GM06990 (cell line): ENCODE measurements at regions not wholly inside any gene's neighbourhood (a gene's known extent, or its start where the extent isn't known, plus 50 kb on each side); places are given as distances from the start of the nearest gene placed in this dataset.

Experiments
- DNase-seq: peaks from one replicate; pipeline ENCODE4 v3.0.0-alpha.2; 2011; ENCODE audit not compliant: insufficient read length; ENCODE audit errors: extremely low read depth
- H3K27me3 ChIP-seq: replicated peaks from 2 replicates; pipeline ENCODE4 v1.6.0; 2011; ENCODE audit warnings: low read length; ENCODE audit not compliant: control insufficient read depth, insufficient read depth
- H3K36me3 ChIP-seq: 2 replicates; pipeline ENCODE4 v1.5.1; 2011; ENCODE audit warnings: low read length; ENCODE audit not compliant: control insufficient read depth, insufficient read depth
- H3K4me3 ChIP-seq: replicated peaks from 2 replicates; pipeline ENCODE4 v1.5.1; 2011; ENCODE audit warnings: low read depth, mild to moderate bottlenecking, control low read depth, low read length
- CTCF ChIP-seq: IDR thresholded peaks from 2 replicates; pipeline ENCODE4 v1.5.1; 2011; ENCODE audit warnings: low read length, control low read depth, mild to moderate bottlenecking, inconsistent platforms; ENCODE audit not compliant: insufficient read depth, poor library complexity, severe bottlenecking

- Histone ChIP-seq H3K27me3 (no peaks in the 10 kb centered on the region), H3K4me3 (no peak overlapping the region), H3K36me3 (no peaks in the 10 kb centered on the region)
- TF ChIP-seq CTCF, result no peak
- DNase-seq, result no peak
These were observed 321.0 kb upstream of the NAALADL2 start for GRCh38 chr3:174538151-174538550.

- Histone ChIP-seq H3K4me3 (no peak overlapping the region), H3K27me3 (no peaks in the 10 kb centered on the region), H3K36me3 (no peaks in the 10 kb centered on the region)
- no peak for DNase-seq
- TF ChIP-seq CTCF, result no peak
These were observed 318.8 kb upstream of the NAALADL2 start for GRCh38 chr3:174540116-174540908.

GRCh38 chr3:174541708-174542315, 317.3 kb upstream of the NAALADL2 start:
- no peaks in the 10 kb centered on the region for H3K36me3 ChIP-seq
- no peak for TF ChIP-seq CTCF
- no peak overlapping the region for H3K4me3 ChIP-seq
- H3K27me3 ChIP-seq, result no peaks in the 10 kb centered on the region
- no peak for DNase-seq

- DNase-seq, result no peak
- Histone ChIP-seq H3K4me3 (no peak overlapping the region), H3K36me3 (no peaks in the 10 kb centered on the region), H3K27me3 (no peaks in the 10 kb centered on the region)
- no peak for TF ChIP-seq CTCF
These were observed 311.2 kb upstream of the NAALADL2 start for GRCh38 chr3:174547801-174548435.

- H3K4me3 ChIP-seq, result no peak overlapping the region
- no peaks in the 10 kb centered on the region for H3K27me3 ChIP-seq
- no peaks in the 10 kb centered on the region for H3K36me3 ChIP-seq
- no peak for DNase-seq
- no peak for TF ChIP-seq CTCF
These were observed 310.1 kb upstream of the NAALADL2 start for GRCh38 chr3:174548841-174549623.
